Loucy (cell line): ENCODE measurements at regions not wholly inside any gene's neighbourhood (a gene's known extent, or its start where the extent isn't known, plus 50 kb on each side); places are given as distances from the start of the nearest gene placed in this dataset.

Source experiments
- CTCF ChIP-seq: fragments of 200-600 bp; sonication (generic); conservative IDR thresholded peaks from 2 replicates; pipeline ENCODE4 v1.5.1; 2014; ENCODE audit warnings: mild to moderate bottlenecking, antibody characterized with exemption, low read length
- EZH2phosphoT487 ChIP-seq: fragments of 200-600 bp; IDR thresholded peaks from 2 replicates; pipeline ENCODE4 v1.6.1; 2018; ENCODE audit warnings: antibody characterized with exemption, mild to moderate bottlenecking, moderate library complexity, borderline replicate concordance

- TF ChIP-seq CTCF, result no peak
- no peak for TF ChIP-seq EZH2phosphoT487
These were observed 104.8 kb upstream of the CD180 start for GRCh38 chr5:67301285-67301903.
